RCC 7860 (cell line): ENCODE measurements at regions not wholly inside any gene's neighbourhood (a gene's known extent, or its start where the extent isn't known, plus 50 kb on each side); places are given as distances from the start of the nearest gene placed in this dataset.
"Not testable (repeated sequence)": the region's sequence is repeated elsewhere in the genome, so short reads cannot be mapped to it uniquely, and the experiment has no call there.

Experiments used
- DNase-seq: peaks from one replicate; pipeline ENCODE4 v3.0.0-alpha.2; 2015; ENCODE audit warnings: low spot score
- FAIRE-seq: peaks from 2 replicates; lab custom pipeline; 2012; peaks lifted over from hg19 to GRCh38; lab: Jason Lieb, UNC

DNA sequence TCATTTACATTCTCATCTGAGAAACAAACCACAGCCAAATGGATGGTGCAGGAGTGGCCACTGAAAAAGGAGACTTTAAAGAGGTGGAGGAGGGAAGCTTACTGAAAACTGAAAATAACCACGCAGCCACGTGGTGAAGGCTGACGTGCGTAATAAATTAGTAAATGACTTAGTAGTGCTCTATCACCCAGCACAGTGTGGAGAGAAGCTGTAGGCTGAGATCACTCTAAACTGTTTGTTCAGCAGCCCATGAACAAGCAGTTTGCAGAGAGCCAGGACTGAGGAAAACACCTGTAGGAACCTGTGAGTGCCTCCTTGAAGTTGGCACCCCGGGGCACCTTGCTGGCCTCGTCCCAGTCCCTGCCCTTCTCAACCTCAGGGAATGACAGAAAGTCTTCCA is 193.0 kb downstream of the TXNL1 start:
- no peak for FAIRE-seq
- no peak for DNase-seq

DNA sequence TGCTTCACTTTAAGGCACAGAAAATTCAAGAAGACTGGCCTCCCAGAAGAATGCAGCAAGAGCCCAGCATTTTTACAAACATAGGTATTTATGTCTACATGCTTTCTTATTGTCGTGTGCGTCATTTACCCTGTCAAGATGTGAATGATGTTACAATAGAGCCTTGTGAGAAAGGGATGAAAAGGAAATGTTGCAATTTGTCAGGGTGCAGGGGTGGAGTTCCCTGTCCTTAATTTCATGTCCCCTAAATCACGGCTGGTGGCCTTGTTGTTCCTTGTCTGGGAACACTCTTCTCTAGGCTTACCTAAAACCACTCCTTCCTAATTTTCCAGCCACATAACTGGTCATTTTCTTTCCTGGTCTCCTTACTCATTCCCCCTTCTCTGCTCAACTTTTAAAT is 194.2 kb downstream of the TXNL1 start:
- FAIRE-seq (no peak), DNase-seq (no peak)

DNA sequence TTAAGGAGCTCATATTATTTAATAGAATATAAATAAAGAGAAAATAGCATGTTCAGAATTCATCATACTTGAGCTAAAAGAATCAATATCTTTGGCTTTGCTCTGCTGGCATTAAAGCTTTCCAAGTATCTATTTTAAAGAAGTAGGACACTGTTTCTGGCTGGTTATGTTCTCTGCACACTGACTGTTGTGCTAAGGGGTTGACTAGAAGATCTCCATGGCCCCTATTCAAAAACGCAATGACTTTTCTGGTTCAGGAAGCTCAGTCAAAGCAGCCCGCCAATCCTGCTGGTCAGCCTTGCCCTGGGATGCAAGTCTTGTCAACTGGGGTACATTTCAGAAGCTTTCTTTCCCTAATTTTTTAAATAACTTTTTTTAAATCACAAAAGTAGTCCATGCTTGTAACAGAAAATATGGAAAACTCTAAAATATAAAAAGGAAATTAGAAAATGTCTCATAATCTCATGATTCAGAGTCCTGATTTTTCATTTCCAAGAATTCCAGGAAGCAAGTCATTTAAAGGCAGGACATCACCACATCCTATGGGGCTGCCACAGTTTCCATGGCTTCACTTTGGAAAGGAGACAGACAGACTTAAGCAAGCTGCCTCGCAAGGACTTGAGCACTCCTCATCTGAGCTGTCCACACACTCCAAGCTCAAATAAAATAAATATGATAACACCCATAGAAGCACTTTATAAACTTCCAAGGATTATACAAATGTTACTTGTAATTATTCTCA is 195.1 kb downstream of the TXNL1 start:
- DNase-seq = no peak
- no peak for FAIRE-seq

DNA sequence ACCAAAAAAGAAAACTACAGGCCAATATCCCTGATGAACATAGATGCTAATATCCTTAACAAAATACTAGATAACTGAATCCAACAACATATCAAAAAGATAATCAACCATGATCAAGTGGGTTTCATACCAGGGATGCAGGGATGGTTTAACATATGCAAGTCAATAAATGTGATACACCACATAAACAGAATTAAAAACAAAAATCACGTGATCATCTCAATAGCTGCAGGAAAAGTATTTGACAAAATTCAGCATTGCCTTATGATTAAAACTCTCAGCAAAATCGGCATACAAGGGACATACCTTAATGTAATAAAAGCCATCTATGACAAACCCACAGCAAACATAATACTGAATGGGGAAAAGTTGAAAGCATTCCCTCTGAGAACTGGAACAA is 199.9 kb downstream of the TXNL1 start:
- not testable (repeated sequence) for FAIRE-seq, DNase-seq

DNA sequence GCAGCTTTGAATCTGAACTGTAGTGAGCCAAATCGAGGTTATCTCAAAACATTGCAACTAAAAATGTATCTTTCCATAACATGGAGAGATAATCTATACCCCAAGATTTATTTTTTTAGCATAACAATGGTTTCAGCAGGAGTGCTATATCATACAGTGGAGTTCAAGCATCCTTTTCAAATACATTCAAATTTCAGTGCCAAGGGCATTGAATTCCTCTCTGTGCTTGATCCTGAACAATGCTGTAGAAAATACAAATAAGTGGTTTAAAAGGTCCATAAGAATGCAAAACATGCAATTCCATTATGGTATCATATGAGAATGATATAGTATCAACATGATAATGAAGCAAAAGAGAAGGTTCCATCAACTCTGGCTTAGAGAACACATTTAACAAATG is 201.7 kb downstream of the TXNL1 start:
- FAIRE-seq (no peak), DNase-seq (no peak)

DNA sequence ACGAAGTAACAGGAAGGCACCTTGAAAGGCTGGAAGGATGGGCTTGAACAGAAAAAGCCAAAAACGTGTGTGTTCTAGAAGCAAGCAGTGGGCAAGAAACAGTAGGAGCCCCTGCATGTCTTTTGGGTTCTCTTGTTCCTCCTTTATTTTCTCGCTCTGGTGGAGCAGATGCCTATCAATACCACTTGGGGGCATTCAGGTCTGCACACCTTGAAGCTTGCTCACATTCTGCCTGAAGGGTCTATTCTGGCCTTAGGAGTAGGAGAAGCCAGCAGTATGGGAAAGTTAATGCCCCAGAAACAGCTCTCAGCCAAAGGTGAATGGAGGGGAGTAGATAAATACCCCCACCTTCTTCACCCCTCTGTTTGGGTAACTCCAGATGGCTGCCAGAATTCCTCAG is 204.5 kb downstream of the TXNL1 start:
- no peak for FAIRE-seq
- DNase-seq = no peak

DNA sequence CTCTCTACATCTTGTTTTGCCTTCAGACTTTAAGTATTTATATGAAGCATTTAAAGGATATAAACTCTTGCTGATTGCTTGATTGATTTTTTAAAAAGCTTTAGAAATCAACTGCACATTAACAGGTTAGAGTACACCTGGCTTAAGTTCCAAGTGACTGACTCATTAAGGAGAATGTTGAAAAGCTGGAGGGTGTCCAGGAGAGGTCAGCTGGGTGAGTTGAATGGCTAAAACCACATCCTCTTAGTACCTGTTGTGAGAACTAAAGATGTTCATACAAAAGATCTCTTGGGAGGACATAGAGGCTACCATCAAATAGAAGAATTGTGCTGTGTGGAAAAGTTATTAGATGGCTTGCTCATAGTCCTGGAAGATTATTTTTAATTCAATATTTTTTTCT is 206.8 kb downstream of the TXNL1 start:
- DNase-seq = peak; percentile 28
- FAIRE-seq = no peak

DNA sequence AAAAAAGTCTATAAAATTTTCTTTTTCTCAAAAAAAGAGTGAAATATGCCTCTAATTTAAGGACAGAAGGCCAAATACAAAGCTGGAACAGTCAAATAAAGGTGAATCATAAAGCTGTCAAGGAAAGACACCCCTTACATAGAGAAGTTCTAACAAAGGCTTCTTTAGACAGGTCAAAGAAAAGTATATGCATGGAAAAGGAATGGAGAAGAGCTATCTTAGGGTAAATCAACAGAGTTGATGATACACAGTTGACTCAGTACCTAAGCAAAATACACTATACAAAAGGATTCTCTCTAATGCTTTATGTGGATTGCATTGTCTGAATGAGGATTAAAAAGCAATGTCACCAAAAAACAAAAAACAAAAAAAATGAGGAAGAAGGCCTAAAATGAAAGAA is 214.8 kb downstream of the TXNL1 start:
- FAIRE-seq = no peak
- no peak for DNase-seq

DNA sequence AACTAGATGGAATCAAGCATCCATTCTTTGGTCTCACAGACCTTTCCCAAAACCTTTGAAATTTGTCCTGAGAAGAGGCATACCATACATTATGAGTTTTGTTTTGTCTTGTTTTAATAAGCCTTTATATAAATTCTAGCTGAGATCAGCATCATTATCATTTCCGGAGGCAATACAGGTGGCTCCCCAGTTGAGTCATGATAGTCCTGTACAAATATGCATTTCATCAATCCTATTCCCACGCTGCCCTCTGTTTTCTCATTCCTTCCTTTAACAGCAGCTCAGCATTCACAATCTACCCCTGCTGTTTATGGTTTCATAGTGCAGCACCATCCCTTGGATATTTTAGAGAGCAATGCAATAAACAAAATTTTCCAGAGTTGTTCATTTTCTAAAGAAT is 216.7 kb downstream of the TXNL1 start:
- no peak for DNase-seq
- FAIRE-seq = no peak

DNA sequence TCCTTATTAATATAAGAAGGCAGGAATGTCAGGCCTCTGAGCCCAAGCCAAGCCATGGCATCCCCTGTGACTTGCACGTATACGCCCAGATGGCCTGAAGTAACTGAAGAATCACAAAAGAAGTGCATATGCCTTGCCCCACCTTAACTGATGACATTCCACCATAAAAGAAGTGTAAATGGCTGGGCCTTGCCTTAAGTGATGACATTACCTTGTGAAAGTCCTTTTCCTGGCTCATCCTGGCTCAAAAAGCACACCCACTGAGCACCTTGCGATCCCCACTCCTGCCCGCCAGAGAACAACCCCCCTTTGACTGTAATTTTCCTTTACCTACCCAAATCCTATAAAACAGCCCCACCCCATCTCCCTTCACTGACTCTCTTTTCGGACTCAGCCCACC is 217.5 kb downstream of the TXNL1 start:
- not testable (repeated sequence) for DNase-seq, FAIRE-seq

DNA sequence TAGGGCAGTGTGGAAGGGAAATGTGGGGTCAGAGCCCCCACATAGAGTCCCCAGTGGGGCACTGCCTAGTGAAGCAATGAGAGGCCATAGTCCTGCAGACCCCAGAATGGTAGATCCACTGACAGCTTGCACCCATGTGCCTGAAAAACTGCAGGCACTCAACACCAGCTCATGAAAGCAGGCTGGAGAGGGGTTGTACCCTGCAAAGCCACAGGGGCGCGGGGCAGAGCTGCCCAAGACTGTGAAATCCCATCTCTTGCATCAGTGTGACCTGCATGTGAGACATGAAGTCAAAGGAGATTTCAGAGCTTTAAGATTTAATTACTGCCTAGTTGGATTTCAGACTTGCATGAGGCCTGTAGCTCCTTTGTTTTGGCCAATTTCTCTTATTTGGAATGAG is 224.0 kb downstream of the TXNL1 start:
- DNase-seq (no peak), FAIRE-seq (no peak)

DNA sequence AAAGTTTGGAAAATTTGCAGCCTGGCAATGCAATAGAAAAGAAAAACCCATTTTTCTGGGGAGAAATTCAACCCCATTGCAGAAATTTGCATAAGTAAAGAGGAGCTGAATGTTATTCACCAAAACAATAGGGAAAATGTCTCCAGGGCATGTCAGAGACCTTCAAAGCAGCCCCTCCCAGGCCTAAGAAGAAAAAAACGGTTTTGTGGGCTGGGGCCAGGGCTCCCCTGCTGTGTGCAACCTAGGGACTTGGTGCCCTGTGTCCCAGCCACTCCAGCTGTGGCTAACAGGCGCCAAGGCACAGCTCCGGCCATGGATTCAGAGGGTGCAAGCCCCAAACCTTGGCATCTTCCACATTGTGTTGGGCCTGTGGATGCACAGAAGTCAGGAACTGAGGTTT is 224.5 kb downstream of the TXNL1 start:
- DNase-seq = no peak
- no peak for FAIRE-seq

DNA sequence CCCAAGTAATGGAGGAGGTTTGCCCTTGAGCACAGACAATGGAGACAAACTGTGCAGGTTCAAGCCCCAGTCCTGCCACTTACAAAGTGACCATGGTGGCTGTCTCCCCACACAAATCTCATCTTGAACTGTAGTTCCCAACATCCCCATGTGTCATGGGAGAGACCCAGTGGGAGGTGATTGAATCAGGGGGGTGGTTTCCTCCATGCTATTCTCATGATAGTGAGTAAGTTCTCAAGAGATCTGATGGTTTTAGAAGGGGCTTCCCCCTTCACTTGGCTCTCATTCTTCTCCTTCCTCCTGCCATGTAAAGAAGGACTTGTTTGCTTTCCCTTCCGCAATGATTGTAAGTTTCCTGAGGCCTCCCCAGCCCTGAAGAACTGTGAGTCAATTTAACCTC is 225.4 kb downstream of the TXNL1 start:
- FAIRE-seq (no peak), DNase-seq (no peak)

DNA sequence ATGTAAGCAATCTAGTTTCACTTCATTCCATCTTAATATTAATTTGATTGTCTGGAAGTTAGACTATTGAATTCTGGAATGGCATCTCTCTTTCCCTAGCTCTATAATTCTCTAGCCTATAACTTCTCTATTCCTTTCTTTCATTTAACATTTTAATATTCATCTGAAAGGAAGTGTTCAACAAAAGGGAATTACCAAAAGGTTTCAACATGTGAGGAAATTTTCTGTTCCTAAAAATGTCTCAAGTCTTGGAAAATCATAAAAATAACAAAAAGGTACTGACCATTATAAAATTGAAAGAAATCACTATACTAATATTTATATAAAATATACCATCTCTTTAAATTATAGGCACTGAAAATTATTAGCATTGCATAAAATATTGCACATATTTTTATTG is 228.7 kb downstream of the TXNL1 start:
- FAIRE-seq (no peak), DNase-seq (no peak)

DNA sequence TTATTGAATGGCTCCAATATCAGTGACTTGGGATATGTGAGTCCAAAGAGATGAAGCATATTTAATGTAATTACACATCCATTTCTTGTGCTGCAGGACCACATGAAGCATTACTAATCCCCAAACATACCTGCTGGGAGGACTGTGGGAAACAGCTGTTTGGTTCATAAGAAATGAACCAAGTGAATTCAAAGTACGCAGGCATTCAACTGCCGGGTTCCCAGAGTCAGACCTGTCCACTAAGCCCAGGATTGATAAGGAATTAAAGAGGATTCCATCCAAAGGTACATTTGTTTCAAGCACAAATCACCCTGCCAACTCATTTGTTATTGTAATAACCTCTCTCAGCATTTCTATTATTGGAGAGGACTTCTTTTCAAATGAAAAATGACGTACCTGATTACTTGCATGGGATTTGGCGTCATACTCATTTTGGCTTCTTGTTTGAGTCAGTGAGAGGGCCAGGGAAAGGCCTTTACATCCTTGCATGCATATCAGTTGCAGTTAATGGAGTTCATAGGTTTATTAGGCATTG is 230.7 kb downstream of the TXNL1 start:
- DNase-seq (no peak), FAIRE-seq (no peak)

DNA sequence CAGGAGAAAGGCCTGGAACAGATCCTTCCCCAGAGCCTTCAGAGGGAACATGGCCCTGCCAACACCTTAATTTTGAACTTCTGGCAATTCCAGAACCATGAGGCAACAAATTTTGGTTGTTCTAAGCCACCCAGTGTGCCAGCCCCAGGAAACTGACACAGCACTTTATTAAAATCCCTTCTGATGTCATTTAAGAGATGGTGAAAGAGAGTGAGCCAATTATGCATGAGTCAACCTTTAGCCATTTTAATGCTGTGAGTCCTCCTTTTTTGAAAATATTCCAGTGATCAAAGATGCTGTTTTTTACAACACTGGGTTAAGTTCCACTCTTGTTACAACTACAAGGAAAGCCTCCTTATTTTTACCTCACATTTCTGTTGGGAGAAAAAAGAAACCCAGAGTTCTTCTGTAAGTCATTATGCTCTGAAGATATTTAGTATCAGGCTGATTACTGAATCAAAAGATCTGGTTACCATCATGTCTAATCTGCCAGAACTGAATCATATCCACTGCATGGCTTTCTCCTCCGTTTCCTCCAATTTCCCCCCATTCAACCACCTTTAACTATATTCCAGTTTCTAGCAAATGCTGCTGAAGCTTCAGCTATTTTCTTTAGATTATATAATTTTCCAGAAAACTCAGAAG is 235.4 kb downstream of the TXNL1 start:
- DNase-seq = peak; percentile 68
- FAIRE-seq = peak; percentile 60

DNA sequence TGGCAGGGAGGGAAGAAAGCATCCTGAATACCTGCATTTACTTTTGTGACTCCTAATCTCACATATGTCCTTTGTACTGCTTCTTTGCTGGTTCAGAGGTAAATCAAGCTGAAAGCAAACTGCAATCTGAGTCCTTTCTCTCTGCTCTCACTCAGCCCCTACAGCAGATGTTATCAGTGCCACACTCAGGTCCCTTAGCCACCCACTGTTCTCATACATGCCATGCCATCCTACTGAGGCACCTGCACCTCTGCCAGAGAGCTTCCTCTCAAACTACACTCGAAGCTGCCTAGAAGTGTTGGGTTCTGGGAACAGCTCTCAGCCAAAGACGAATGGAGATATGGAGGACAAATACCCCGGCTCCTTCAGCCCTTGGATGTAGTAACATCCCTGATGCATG is 244.5 kb downstream of the TXNL1 start:
- FAIRE-seq (no peak), DNase-seq (no peak)

DNA sequence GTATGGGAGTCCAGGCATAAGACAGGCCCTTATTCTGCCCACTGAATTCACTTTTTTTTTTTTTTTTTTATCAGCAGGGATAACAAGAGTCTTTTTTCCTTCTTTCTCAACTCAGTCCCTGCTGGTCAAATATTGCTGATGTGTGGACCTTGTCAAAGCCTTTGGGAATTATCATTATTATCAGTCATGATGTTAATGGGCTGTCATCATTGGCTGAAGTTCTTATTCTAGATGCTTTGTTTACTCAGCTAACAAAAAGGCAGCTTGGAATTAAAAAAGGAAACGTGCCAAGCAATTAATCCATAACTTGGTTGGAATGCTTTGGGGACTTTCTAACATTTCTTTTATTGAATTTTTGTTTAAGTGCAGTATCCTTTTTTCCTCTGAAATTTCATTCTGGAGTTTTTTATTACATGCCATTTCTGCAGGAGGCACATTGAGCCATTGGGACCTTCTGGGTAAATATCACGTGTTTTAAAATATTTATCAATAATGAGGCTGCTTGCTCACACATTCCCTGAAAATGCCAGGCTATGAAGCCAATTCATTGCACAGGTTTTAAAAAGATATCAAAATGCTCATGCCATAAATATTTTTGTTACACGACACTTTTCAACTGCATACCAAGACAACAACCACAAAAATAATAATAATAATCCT is 246.3 kb downstream of the TXNL1 start:
- DNase-seq = no peak
- FAIRE-seq = no peak

DNA sequence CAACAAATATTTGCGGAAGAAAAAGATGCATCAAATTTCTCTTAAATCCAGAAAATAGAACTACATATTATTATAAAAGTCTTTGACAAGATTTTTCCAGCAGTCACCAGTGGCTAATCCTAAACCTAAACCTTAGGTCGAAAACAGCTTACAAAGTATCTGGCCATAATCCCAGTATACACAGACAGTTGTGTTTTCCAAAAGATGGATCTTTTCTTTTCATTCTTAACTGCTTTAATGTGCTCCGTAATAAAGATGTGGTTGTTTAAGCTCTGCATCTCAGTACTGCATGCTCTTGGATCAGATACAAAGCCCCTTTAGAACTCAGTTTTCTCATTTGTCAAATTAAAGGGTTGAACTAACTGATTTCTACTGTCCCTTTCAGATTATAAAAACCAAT is 247.8 kb downstream of the TXNL1 start:
- no peak for DNase-seq
- FAIRE-seq = no peak

DNA sequence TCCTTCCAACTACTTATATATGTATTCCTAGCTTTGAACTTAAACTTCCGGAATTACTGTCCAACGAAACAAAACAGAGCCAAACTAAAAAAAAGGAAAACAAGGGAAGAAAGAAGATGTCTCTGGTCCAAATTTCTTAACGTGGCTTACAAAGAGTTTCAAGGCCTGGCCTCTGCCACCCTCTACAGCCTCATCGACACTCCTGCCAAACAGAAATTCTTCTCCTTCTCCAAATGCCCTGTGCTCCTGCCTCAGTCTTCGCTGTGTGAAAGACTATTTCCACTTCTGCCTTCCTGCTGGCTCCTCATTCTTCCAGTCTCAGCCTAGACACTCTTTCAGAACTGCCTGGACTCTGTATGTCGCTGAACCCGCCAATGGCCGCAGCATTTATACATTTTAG is 249.2 kb downstream of the TXNL1 start:
- FAIRE-seq (no peak), DNase-seq (no peak)

DNA sequence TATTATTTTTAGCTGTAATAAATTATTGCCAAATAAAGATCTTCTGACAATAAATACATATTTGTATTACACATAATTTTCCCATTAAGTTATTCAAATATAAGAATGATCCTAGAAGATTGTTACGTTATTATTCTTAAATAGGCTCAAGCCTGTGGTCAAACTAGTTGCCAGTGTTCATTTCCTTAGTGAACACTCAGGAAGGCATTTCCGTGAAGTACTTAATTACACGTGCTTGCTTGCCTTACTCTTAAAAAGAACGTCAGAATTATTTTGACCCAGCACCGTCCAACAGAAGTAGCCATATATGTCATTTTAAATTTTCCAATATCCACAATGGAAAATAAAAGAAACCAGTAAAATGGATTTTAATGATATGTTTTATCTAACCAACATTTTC is 249.8 kb downstream of the TXNL1 start:
- FAIRE-seq = no peak

DNA sequence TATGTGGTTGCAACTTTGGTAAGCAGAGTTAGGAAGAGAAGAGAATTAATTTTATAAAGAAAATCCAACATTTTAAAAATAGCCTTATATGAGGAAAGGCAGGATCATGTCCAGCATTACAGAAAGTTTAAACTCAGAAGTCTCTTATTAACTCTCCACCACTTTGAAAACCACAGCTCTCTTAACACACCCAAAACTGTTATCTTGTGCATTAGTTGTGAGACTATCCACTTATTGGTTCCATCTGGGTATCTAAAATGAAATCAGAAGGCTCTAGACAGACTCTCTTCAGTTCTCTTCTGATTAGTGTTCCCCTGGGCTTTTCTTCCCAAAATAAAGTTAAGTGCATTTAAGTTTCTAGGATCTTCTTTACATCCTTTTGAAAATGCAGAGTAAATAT is 251.5 kb downstream of the TXNL1 start:
- FAIRE-seq = no peak

More for the DNA sequence above, 249.8 kb downstream of the TXNL1 start:
- DNase-seq = no peak

More for the DNA sequence above, 251.5 kb downstream of the TXNL1 start:
- DNase-seq = no peak
